Gastrocnemius medialis (tissue), 4 donors: ENCODE measurements at regions not wholly inside any gene's neighbourhood (a gene's known extent, or its start where the extent isn't known, plus 50 kb on each side); places are given as distances from the start of the nearest gene placed in this dataset.

Experiments used
- CTCF ChIP-seq, 5 experiments: fragments of 450-650 bp in 3 of 5; fragments of 200-600 bp in 2 of 5; sonication (generic) in 2 of 5; IDR thresholded peaks in 4 of 5; conservative IDR thresholded peaks in 1 of 5; 1 replicate in 4 of 5; 2 replicates in 1 of 5; pipeline ENCODE4 v1.5.1; 2016 to 2019; ENCODE audit warnings: antibody characterized with exemption in 5 of 5, mild to moderate bottlenecking in 3 of 5, moderate library complexity in 3 of 5
- POLR2A ChIP-seq, 2 donors: fragments of 450-650 bp; IDR thresholded peaks; one replicate each; pipeline ENCODE4 v1.6.1; 2017; ENCODE audit warnings: antibody characterized with exemption in 2 of 2, mild to moderate bottlenecking in 2 of 2, moderate library complexity in 2 of 2

GRCh38 chr18:24628326-24628725, 167.9 kb downstream of the HRH4 start:
- TF ChIP-seq CTCF (IDR thresholded peaks at IDR 0.05 in 4 of 5, conservative IDR thresholded peaks at IDR 0.05 in 1 of 5) (no peak), POLR2A (IDR thresholded peaks at IDR 0.05) (no peak)
